ENCODE measurements at regions not wholly inside any gene's neighbourhood (a gene's known extent, or its start where the extent isn't known, plus 50 kb on each side); places are given as distances from the start of the nearest gene placed in this dataset.

DNA sequence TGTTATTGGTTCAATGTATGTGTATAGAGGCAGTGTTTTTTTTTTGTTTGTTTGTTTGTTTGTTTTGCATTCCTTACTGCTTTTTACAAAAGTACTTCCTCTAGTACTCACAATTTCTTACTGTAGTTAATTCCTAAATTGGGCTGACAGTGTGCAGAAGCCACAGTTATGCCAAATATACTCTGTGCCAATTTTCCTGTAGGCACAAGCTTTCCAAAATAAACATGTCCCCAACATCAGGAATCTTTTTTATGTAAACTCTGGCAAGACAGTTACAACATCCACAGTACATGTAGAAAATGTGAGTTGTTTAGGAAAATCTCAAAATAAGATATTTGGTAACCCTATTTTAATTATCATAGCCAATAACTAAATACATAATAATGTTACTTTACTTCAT lies 161.6 kb upstream of the TSLP start:
- Mint-ChIP-seq H3K27me3 (ENCODE audit: low read depth) (no peaks in the 10 kb centered on the region), H3K4me3 (no peak overlapping the region), H3K27ac (no peak overlapping the region), H3K9me3 (peaks cover 6% of the 10 kb centered on the region), H3K4me1 (no peaks in the 10 kb centered on the region), H3K36me3 (no peaks in the 10 kb centered on the region)
- DNase-seq (ENCODE audit: low spot score in 2 of 2, unreplicated experiment in 2 of 2), result no peak
- TF ChIP-seq CTCF (IDR thresholded peaks at IDR 0.05; ENCODE audit: unreplicated experiment), result no peak

- TF ChIP-seq CTCF (IDR thresholded peaks at IDR 0.05; ENCODE audit: unreplicated experiment), result no peak
- peaks cover 32% of the 10 kb centered on the region for H3K4me1 Mint-ChIP-seq
- H3K4me3 Mint-ChIP-seq, result no peak overlapping the region
- H3K27me3 Mint-ChIP-seq (ENCODE audit: low read depth), result no peaks in the 10 kb centered on the region
- DNase-seq (ENCODE audit: low spot score in 2 of 2, unreplicated experiment in 2 of 2), result no peak
- H3K36me3 Mint-ChIP-seq, result no peaks in the 10 kb centered on the region
- H3K27ac Mint-ChIP-seq, result no peak overlapping the region
- H3K9me3 Mint-ChIP-seq, result no peaks in the 10 kb centered on the region
Measured at GRCh38 chr5:110913221-110913620, 158.3 kb upstream of the TSLP start.

GRCh38 chr5:110916381-110917049 lies 155.0 kb upstream of the TSLP start:
- no peak overlapping the region for H3K4me3 Mint-ChIP-seq
- peak overlapping the region; percentile 78 for H3K27ac Mint-ChIP-seq
- H3K9me3 Mint-ChIP-seq, result no peaks in the 10 kb centered on the region
- H3K27me3 Mint-ChIP-seq (ENCODE audit: low read depth), result no peaks in the 10 kb centered on the region
- H3K36me3 Mint-ChIP-seq, result no peaks in the 10 kb centered on the region
- TF ChIP-seq CTCF (IDR thresholded peaks at IDR 0.05; ENCODE audit: unreplicated experiment), result no peak
- no peak for DNase-seq (ENCODE audit: low spot score in 2 of 2, unreplicated experiment in 2 of 2)
- H3K4me1 Mint-ChIP-seq, result peaks cover 44% of the 10 kb centered on the region

DNA sequence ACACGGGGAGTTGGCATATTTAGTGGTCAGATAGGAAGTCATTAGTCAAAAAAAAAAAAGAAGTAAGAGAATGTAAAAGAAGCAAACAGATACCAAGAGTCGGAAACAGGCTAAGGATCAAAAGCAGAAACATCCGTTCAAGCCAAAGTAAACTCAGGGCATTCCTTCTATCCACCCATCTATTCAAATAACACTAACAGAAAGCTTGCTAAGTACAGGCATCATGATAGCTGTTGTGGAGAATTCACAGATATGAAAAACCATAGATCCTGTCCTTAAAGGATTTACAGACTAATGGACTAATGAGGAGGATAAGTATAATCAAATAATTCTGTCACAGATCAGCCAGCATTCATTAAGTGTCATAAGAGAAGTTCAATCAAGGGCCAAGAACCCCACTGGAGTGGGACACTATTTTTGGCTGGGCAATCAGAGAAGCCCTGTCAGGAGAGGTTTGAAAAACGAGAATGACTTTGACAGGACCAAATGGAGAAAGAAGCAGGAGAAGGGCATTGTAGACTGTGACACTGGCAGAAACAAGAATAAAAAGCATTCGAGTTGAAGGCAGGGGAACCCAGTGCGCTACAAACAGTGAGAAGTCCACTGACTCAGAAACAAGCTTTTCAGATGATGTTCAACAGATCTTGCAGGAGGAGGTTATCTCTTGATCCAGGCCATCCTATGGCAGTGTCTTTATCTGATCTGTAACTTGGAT lies 154.2 kb upstream of the TSLP start:
- peak overlapping the region; percentile 78 for H3K27ac Mint-ChIP-seq
- peaks cover 44% of the 10 kb centered on the region for H3K4me1 Mint-ChIP-seq
- H3K27me3 Mint-ChIP-seq (ENCODE audit: low read depth), result no peaks in the 10 kb centered on the region
- no peaks in the 10 kb centered on the region for H3K36me3 Mint-ChIP-seq
- no peak overlapping the region for H3K4me3 Mint-ChIP-seq
- no peak for DNase-seq (ENCODE audit: low spot score in 2 of 2, unreplicated experiment in 2 of 2)
- H3K9me3 Mint-ChIP-seq, result no peaks in the 10 kb centered on the region
- TF ChIP-seq CTCF (IDR thresholded peaks at IDR 0.05; ENCODE audit: unreplicated experiment), result no peak

DNA sequence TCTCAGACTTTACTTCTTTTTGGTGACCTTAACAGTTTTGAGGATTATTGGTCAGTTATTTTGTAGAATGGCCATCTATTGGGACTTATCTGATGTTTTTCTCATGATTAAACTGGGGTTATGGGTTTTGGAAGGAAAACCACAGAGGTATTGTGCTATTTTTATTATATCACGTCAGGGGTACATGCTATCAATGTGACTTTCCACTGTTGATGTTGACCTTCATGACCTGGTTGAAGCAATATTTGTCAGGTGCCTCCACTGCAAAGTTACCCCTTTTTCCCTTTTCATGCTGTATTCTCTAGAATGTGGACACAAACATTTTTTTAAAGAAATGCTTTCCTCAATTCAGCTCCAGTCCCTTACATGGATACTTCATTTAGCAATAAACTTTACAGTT lies 152.8 kb upstream of the TSLP start:
- TF ChIP-seq CTCF (IDR thresholded peaks at IDR 0.05; ENCODE audit: unreplicated experiment), result no peak
- H3K4me1 Mint-ChIP-seq, result peaks cover 44% of the 10 kb centered on the region
- no peak overlapping the region for H3K4me3 Mint-ChIP-seq
- H3K36me3 Mint-ChIP-seq, result no peaks in the 10 kb centered on the region
- no peak for DNase-seq (ENCODE audit: low spot score in 2 of 2, unreplicated experiment in 2 of 2)
- no peak overlapping the region for H3K27ac Mint-ChIP-seq
- H3K27me3 Mint-ChIP-seq (ENCODE audit: low read depth), result no peaks in the 10 kb centered on the region
- no peaks in the 10 kb centered on the region for H3K9me3 Mint-ChIP-seq

Measured in mesothelial cell of epicardium (in vitro differentiated cells).